CD14-positive monocyte (primary cell): ENCODE measurements at regions not wholly inside any gene's neighbourhood (a gene's known extent, or its start where the extent isn't known, plus 50 kb on each side); places are given as distances from the start of the nearest gene placed in this dataset.

Source experiments
- DNase-seq, 3 donors: peaks; one replicate each; pipeline ENCODE4 v3.0.0-alpha.2; 2011 to 2022
- H2AFZ ChIP-seq: 2 replicates; pipeline ENCODE4 v1.6.0; 2012; ENCODE audit warnings: mild to moderate bottlenecking, low read depth, low read length, inconsistent platforms; ENCODE audit not compliant: insufficient read depth, poor library complexity, severe bottlenecking
- H3K27ac ChIP-seq, 2 donors: 1 replicate in 1 of 2; 2 replicates in 1 of 2; pipeline ENCODE4 v1.5.1; 2012 to 2013; ENCODE audit warnings: low read length in 2 of 2, control low read depth in 1 of 2, inconsistent platforms in 1 of 2, low read depth in 1 of 2, mild to moderate bottlenecking in 1 of 2
- H3K27me3 ChIP-seq, 2 donors: one replicate each; pipeline versions ENCODE4 v1.6.0 to v1.6.1; 2011 to 2013; ENCODE audit warnings: low read length in 2 of 2; ENCODE audit not compliant: control insufficient read depth in 2 of 2, insufficient read depth in 2 of 2
- H3K36me3 ChIP-seq, 2 donors: replicated peaks in 1 of 2; 1 replicate in 1 of 2; 2 replicates in 1 of 2; pipeline versions ENCODE4 v1.5.1 to v1.6.1; 2012 to 2013; ENCODE audit warnings: low read length in 2 of 2, control low read depth in 1 of 2, inconsistent platforms in 1 of 2, mild to moderate bottlenecking in 1 of 2; ENCODE audit not compliant: insufficient read depth in 2 of 2, control insufficient read depth in 1 of 2
- H3K4me1 ChIP-seq, 2 donors: 1 replicate in 1 of 2; 2 replicates in 1 of 2; pipeline versions ENCODE4 v1.5.1 to v1.6.1; 2012 to 2013; ENCODE audit warnings: low read length in 2 of 2, control low read depth in 1 of 2, inconsistent platforms in 1 of 2, mild to moderate bottlenecking in 1 of 2, moderate library complexity in 1 of 2; ENCODE audit not compliant: insufficient read depth in 2 of 2, control insufficient read depth in 1 of 2
- H3K4me2 ChIP-seq: replicated peaks from 2 replicates; pipeline ENCODE3; 2012; ENCODE audit warnings: low read length, moderate library complexity, mild to moderate bottlenecking; ENCODE audit not compliant: poor library complexity, severe bottlenecking; ENCODE audit errors: extremely low read depth
- H3K4me3 ChIP-seq, 3 experiments: fragments of 200-600 bp in 1 of 3; sonication (generic) in 1 of 3; replicated peaks in 1 of 3; 1 replicate in 2 of 3; 2 replicates in 1 of 3; pipeline ENCODE4 v1.5.1; 2011 to 2013; ENCODE audit warnings: low read length in 3 of 3, mild to moderate bottlenecking in 3 of 3, control low read depth in 2 of 3, low read depth in 2 of 3, inconsistent platforms in 1 of 3, moderate library complexity in 1 of 3
- H3K79me2 ChIP-seq: 2 replicates; pipeline ENCODE4 v1.6.0; 2012; ENCODE audit warnings: mild to moderate bottlenecking, control low read depth, inconsistent platforms, low read length, moderate library complexity; ENCODE audit not compliant: insufficient read depth
- H3K9ac ChIP-seq: 2 replicates; pipeline ENCODE4 v1.6.0; 2017; ENCODE audit warnings: low read length, mild to moderate bottlenecking; ENCODE audit not compliant: insufficient read depth, poor library complexity, severe bottlenecking
- H3K9me3 ChIP-seq, 2 donors: replicated peaks in 1 of 2; 1 replicate in 1 of 2; 2 replicates in 1 of 2; pipeline versions ENCODE4 v1.5.1 to v1.6.1; 2012 to 2013; ENCODE audit warnings: low read length in 2 of 2, control low read depth in 1 of 2; ENCODE audit not compliant: control insufficient read depth in 1 of 2, insufficient read depth in 1 of 2
- H4K20me1 ChIP-seq: 2 replicates; pipeline ENCODE4 v1.6.0; 2012; ENCODE audit warnings: mild to moderate bottlenecking, low read length, control low read depth, moderate library complexity; ENCODE audit not compliant: insufficient read depth
- H3K27ac Mint-ChIP-seq, 7 donors: one replicate each; pipeline ENCODE4 v1.8.0; 2020; ENCODE audit warnings: mild to moderate bottlenecking in 7 of 7, mixed read lengths in 7 of 7, moderate library complexity in 6 of 7, inconsistent platforms in 2 of 7
- H3K27me3 Mint-ChIP-seq, 3 donors: one replicate each; pipeline ENCODE4 v1.8.0; 2021 to 2022; ENCODE audit warnings: low read depth in 3 of 3, mild to moderate bottlenecking in 3 of 3, mixed read lengths in 3 of 3, moderate library complexity in 3 of 3, inconsistent platforms in 1 of 3
- H3K36me3 Mint-ChIP-seq, 2 donors: one replicate each; pipeline ENCODE4 v1.8.0; 2020; ENCODE audit warnings: mixed read lengths in 2 of 2, inconsistent platforms in 1 of 2, mild to moderate bottlenecking in 1 of 2
- H3K4me1 Mint-ChIP-seq: one replicate; pipeline ENCODE4 v1.8.0; 2020; ENCODE audit warnings: mild to moderate bottlenecking, mixed read lengths
- H3K4me3 Mint-ChIP-seq, 2 donors: one replicate each; pipeline ENCODE4 v1.8.0; 2020; ENCODE audit warnings: mild to moderate bottlenecking in 2 of 2, mixed read lengths in 2 of 2, moderate library complexity in 1 of 2
- H3K9me3 Mint-ChIP-seq, 7 donors: one replicate each; pipeline ENCODE4 v1.8.0; 2020 to 2022; ENCODE audit warnings: mixed read lengths in 7 of 7, mild to moderate bottlenecking in 6 of 7, moderate library complexity in 6 of 7, inconsistent platforms in 2 of 7
- CTCF ChIP-seq: fragments of 200-600 bp; IDR thresholded peaks from one replicate; pipeline ENCODE4 v1.8.0; 2022; ENCODE audit warnings: antibody characterized with exemption, mild to moderate bottlenecking
- WGBS: methylation state at CpG from one replicate; pipeline ENCODE4 v1.1.5; 2013; ENCODE audit warnings: missing lambda C conversion rate; ENCODE audit not compliant: insufficient coverage; 5-methylcytosine and 5-hydroxymethylcytosine counted together
- intact Hi-C, 2 donors: fragments of 100-400 bp; cut with micrococcal nuclease; formaldehyde crosslinking; loops; one replicate each; pipeline versions ENCODE4 v1.15.0 to v1.15.1; 2023

GRCh38 chr1:195495720-195496635, 1112.3 kb downstream of the KCNT2 start:
- WGBS, result 77% methylated on average over 4 of the region's 5 CpGs
- H3K79me2 ChIP-seq, result no peaks in the 10 kb centered on the region
- no peak overlapping the region for H3K4me3 ChIP-seq
- Mint-ChIP-seq H3K4me1 (no peaks in the 10 kb centered on the region), H3K4me3 (no peak overlapping the region), H3K9me3 (peaks cover 0 to 14% (median 3%) of the 10 kb centered on the region in 7 donors), H3K27ac (no peak overlapping the region), H3K36me3 (no peaks in the 10 kb centered on the region), H3K27me3 (peaks cover 0 to 3% (median 1%) of the 10 kb centered on the region in 3 donors)
- H3K36me3 ChIP-seq, result no peaks in the 10 kb centered on the region
- no peak overlapping the region for H3K27ac ChIP-seq
- intact Hi-C loops, result no loop called here
- H3K4me2 ChIP-seq, result no peak overlapping the region
- no peak for DNase-seq
- no peak overlapping the region for H2AFZ ChIP-seq
- H4K20me1 ChIP-seq, result no peaks in the 10 kb centered on the region
- H3K9ac ChIP-seq, result no peak overlapping the region
- no peak for TF ChIP-seq CTCF
- peaks cover 8 to 10% of the 10 kb centered on the region in 2 donors for H3K9me3 ChIP-seq
- H3K4me1 ChIP-seq, result no peaks in the 10 kb centered on the region
- no peaks in the 10 kb centered on the region for H3K27me3 ChIP-seq

- Mint-ChIP-seq H3K27ac (no peak overlapping the region), H3K4me3 (no peak overlapping the region), H3K9me3 (peaks cover 2 to 12% (median 6%) of the 10 kb centered on the region in 7 donors), H3K27me3 (no peaks in the 10 kb centered on the region), H3K36me3 (no peaks in the 10 kb centered on the region), H3K4me1 (no peaks in the 10 kb centered on the region)
- H3K27me3 ChIP-seq, result no peaks in the 10 kb centered on the region
- intact Hi-C loops, result no loop called here
- no peak for DNase-seq
- no peak overlapping the region for H2AFZ ChIP-seq
- H4K20me1 ChIP-seq, result no peaks in the 10 kb centered on the region
- no peak overlapping the region for H3K9ac ChIP-seq
- no peaks in the 10 kb centered on the region for H3K4me1 ChIP-seq
- no peaks in the 10 kb centered on the region for H3K79me2 ChIP-seq
- H3K4me2 ChIP-seq, result no peak overlapping the region
- no peak for TF ChIP-seq CTCF
- H3K9me3 ChIP-seq, result peaks cover 7 to 11% of the 10 kb centered on the region in 2 donors
- no peak overlapping the region for H3K4me3 ChIP-seq
- no peak overlapping the region for H3K27ac ChIP-seq
- H3K36me3 ChIP-seq, result no peaks in the 10 kb centered on the region
- WGBS, result 85% methylated on average over 2 of the region's 6 CpGs
These were observed 1126.1 kb downstream of the KCNT2 start for GRCh38 chr1:195482137-195482536.
